Gastrocnemius medialis (tissue), 4 donors: ENCODE measurements at regions not wholly inside any gene's neighbourhood (a gene's known extent, or its start where the extent isn't known, plus 50 kb on each side); places are given as distances from the start of the nearest gene placed in this dataset.

Experiments
- CTCF ChIP-seq, 5 experiments: fragments of 450-650 bp in 3 of 5; fragments of 200-600 bp in 2 of 5; sonication (generic) in 2 of 5; IDR thresholded peaks in 4 of 5; conservative IDR thresholded peaks in 1 of 5; 1 replicate in 4 of 5; 2 replicates in 1 of 5; pipeline ENCODE4 v1.5.1; 2016 to 2019; ENCODE audit warnings: antibody characterized with exemption in 5 of 5, mild to moderate bottlenecking in 3 of 5, moderate library complexity in 3 of 5
- POLR2A ChIP-seq, 2 donors: fragments of 450-650 bp; IDR thresholded peaks; one replicate each; pipeline ENCODE4 v1.6.1; 2017; ENCODE audit warnings: antibody characterized with exemption in 2 of 2, mild to moderate bottlenecking in 2 of 2, moderate library complexity in 2 of 2

GRCh38 chr21:21897275-21897883 is 899.2 kb downstream of the NCAM2 start:
- no peak for TF ChIP-seq CTCF (IDR thresholded peaks at IDR 0.05 in 4 of 5, conservative IDR thresholded peaks at IDR 0.05 in 1 of 5)
- TF ChIP-seq POLR2A (IDR thresholded peaks at IDR 0.05): no peak
